Endodermal cell (in vitro differentiated cells): ENCODE measurements at regions not wholly inside any gene's neighbourhood (a gene's known extent, or its start where the extent isn't known, plus 50 kb on each side); places are given as distances from the start of the nearest gene placed in this dataset.
A peak's percentile ranks its signal among the peaks of the same experiment; 100 is the strongest.

ENCODE experiments used
- DNase-seq: peaks from one replicate; pipeline ENCODE4 v3.0.0-alpha.2; 2017
- H3K27ac ChIP-seq: 2 replicates; pipeline ENCODE4 v1.5.1; 2013; ENCODE audit warnings: mild to moderate bottlenecking, low read depth, low read length, moderate library complexity
- H3K27me3 ChIP-seq: 2 replicates; pipeline ENCODE4 v1.6.1; 2013; ENCODE audit warnings: mild to moderate bottlenecking, low read length, moderate library complexity; ENCODE audit not compliant: insufficient read depth, control insufficient read depth, poor library complexity, severe bottlenecking
- H3K36me3 ChIP-seq: 2 replicates; pipeline ENCODE4 v1.7.0; 2013; ENCODE audit warnings: mild to moderate bottlenecking, low read length, moderate library complexity; ENCODE audit not compliant: control insufficient read depth, insufficient read depth
- H3K4me1 ChIP-seq: one replicate; pipeline ENCODE4 v1.7.0; 2013; ENCODE audit warnings: low read length; ENCODE audit not compliant: control insufficient read depth, insufficient read depth
- H3K4me3 ChIP-seq: 2 replicates; pipeline ENCODE4 v1.5.1; 2013; ENCODE audit warnings: mild to moderate bottlenecking, low read length, moderate library complexity
- H3K9ac ChIP-seq: 2 replicates; pipeline ENCODE4 v1.6.1; 2013; ENCODE audit warnings: mild to moderate bottlenecking, low read length, moderate library complexity; ENCODE audit not compliant: poor library complexity, severe bottlenecking; ENCODE audit errors: extremely low read depth
- H3K9me3 ChIP-seq: 2 replicates; pipeline ENCODE4 v1.6.1; 2013; ENCODE audit warnings: mild to moderate bottlenecking, low read length, moderate library complexity; ENCODE audit not compliant: control insufficient read depth
- H3K27ac Mint-ChIP-seq: 2 replicates; pipeline ENCODE4 v1.8.0; 2020; ENCODE audit warnings: mixed read lengths
- H3K27me3 Mint-ChIP-seq: 2 replicates; pipeline ENCODE4 v1.8.0; 2021; ENCODE audit warnings: mild to moderate bottlenecking, mixed read lengths; ENCODE audit not compliant: insufficient read depth
- H3K36me3 Mint-ChIP-seq: 2 replicates; pipeline ENCODE4 v1.8.0; 2020; ENCODE audit warnings: low read depth, mixed read lengths
- H3K4me1 Mint-ChIP-seq: 2 replicates; pipeline ENCODE4 v1.8.0; 2020; ENCODE audit warnings: mixed read lengths
- H3K4me3 Mint-ChIP-seq: 2 replicates; pipeline ENCODE4 v1.8.0; 2020; ENCODE audit warnings: mild to moderate bottlenecking, moderate library complexity, mixed read lengths
- H3K9me3 Mint-ChIP-seq: 2 replicates; pipeline ENCODE4 v1.8.0; 2020; ENCODE audit warnings: mild to moderate bottlenecking, mixed read lengths
- WGBS, 2 experiments: methylation state at CpG; one replicate each; pipeline versions ENCODE4 v1.1.5 to v1.1.7; 2013; ENCODE audit warnings: missing lambda C conversion rate in 2 of 2, mixed read lengths in 1 of 2; ENCODE audit not compliant: insufficient coverage in 1 of 2, insufficient read length in 1 of 2; 5-methylcytosine and 5-hydroxymethylcytosine counted together
- TF ChIP-seq, protein P1 (sequence below): fragments of 200-600 bp; sonication (generic); conservative IDR thresholded peaks from 2 replicates; pipeline ENCODE4 v1.5.0; 2021; ENCODE audit warnings: antibody characterized with exemption, mild to moderate bottlenecking

DNA sequence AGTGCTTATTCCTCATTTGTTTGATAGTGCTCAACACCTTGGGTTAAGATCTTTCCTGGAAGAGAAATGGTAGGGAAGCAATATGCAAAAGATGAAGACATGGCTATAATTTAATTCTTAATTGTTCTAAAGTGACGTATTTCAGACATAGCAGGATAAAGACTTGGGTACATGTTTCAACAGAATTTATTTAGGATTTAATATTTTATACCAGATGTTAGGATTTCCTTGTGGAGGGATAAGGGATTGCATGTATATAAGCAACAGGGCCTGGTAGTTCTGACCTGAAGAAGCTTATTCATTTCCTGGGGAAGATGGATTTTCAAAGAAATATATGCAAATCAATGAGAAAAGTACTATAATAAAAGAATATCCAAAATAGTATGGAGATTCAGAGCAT, 163.8 kb downstream of the FAT3 start:
- Mint-ChIP-seq H3K4me1 (peaks cover 23% of the 10 kb centered on the region), H3K4me3 (no peak overlapping the region)

DNA sequence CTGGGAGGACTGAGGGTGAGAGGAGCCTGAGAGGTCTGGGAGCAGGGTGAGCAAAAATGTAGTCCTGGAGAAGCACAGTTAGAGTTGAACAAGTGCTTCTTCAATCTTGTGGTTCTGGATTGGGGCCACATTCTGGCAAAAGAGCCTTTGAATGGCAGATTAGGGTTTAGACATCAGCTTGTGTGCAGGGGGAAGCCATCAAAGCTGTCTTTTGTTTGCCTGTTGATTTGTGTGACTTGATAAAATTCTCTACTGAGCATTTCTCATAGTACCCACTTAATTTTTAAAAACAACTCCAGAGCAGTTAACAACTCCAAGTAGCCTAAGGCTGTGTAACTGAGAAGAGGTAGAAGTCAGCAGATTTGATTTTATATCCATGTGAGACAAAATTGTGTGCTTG, 166.2 kb downstream of the FAT3 start:
- Histone ChIP-seq H3K27me3 (no peaks in the 10 kb centered on the region), H3K27ac (no peak overlapping the region), H3K36me3 (no peaks in the 10 kb centered on the region), H3K9ac (no peak overlapping the region), H3K4me3 (no peak overlapping the region), H3K4me1 (peaks cover 7% of the 10 kb centered on the region), H3K9me3 (no peaks in the 10 kb centered on the region)
- TF ChIP-seq, protein P1, sequence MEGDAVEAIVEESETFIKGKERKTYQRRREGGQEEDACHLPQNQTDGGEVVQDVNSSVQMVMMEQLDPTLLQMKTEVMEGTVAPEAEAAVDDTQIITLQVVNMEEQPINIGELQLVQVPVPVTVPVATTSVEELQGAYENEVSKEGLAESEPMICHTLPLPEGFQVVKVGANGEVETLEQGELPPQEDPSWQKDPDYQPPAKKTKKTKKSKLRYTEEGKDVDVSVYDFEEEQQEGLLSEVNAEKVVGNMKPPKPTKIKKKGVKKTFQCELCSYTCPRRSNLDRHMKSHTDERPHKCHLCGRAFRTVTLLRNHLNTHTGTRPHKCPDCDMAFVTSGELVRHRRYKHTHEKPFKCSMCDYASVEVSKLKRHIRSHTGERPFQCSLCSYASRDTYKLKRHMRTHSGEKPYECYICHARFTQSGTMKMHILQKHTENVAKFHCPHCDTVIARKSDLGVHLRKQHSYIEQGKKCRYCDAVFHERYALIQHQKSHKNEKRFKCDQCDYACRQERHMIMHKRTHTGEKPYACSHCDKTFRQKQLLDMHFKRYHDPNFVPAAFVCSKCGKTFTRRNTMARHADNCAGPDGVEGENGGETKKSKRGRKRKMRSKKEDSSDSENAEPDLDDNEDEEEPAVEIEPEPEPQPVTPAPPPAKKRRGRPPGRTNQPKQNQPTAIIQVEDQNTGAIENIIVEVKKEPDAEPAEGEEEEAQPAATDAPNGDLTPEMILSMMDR: no peak
- no peak for DNase-seq
- Mint-ChIP-seq H3K4me3 (no peak overlapping the region), H3K4me1 (peaks cover 23% of the 10 kb centered on the region), H3K27ac (no peak overlapping the region), H3K9me3 (no peaks in the 10 kb centered on the region), H3K36me3 (no peaks in the 10 kb centered on the region), H3K27me3 (no peaks in the 10 kb centered on the region)

More for the DNA sequence above, 163.8 kb downstream of the FAT3 start:
- Mint-ChIP-seq H3K27ac (no peak overlapping the region), H3K27me3 (no peaks in the 10 kb centered on the region), H3K36me3 (no peaks in the 10 kb centered on the region), H3K9me3 (no peaks in the 10 kb centered on the region)
- H3K27ac ChIP-seq: no peak overlapping the region
- TF ChIP-seq, protein P1: peak; percentile 70
- H3K27me3 ChIP-seq: no peaks in the 10 kb centered on the region
- H3K4me1 ChIP-seq: peaks cover 7% of the 10 kb centered on the region
- H3K4me3 ChIP-seq: no peak overlapping the region
- DNase-seq: no peak
- no peaks in the 10 kb centered on the region for H3K9me3 ChIP-seq
- 86 to 100% methylated on average over 1 of the region's 1 CpG for WGBS, 2 experiments
- no peaks in the 10 kb centered on the region for H3K36me3 ChIP-seq
- no peak overlapping the region for H3K9ac ChIP-seq

DNA sequence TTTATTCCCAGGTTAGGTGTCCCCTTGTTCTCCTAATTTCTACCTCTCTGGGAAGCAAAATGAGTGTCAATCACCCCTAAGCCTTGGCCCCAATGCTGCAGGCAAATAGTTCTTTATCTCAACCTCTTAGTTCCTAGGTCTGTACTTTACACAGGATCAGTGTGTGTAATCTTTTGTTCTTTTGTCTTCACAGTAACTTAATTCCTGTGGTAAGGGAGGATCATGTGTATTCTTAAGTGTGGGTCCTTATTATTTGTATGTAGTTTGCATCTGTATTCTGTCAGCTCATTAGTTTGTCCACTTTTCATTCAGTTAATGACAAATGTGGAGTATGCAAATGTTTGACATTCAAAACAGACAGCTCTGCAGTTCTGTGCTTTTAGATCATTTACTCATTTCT, 166.7 kb downstream of the FAT3 start:
- H3K27me3 Mint-ChIP-seq: no peaks in the 10 kb centered on the region
- H3K4me3 Mint-ChIP-seq: no peak overlapping the region
- Histone ChIP-seq H3K9me3 (no peaks in the 10 kb centered on the region), H3K27me3 (no peaks in the 10 kb centered on the region), H3K4me1 (peaks cover 7% of the 10 kb centered on the region), H3K4me3 (no peak overlapping the region), H3K9ac (no peak overlapping the region), H3K27ac (no peak overlapping the region), H3K36me3 (no peaks in the 10 kb centered on the region)
- no peaks in the 10 kb centered on the region for H3K36me3 Mint-ChIP-seq
- H3K4me1 Mint-ChIP-seq: peaks cover 23% of the 10 kb centered on the region
- H3K27ac Mint-ChIP-seq: no peak overlapping the region
- TF ChIP-seq, protein P1: no peak
- DNase-seq: no peak
- no peaks in the 10 kb centered on the region for H3K9me3 Mint-ChIP-seq
